Panc1 (cell line): ENCODE measurements at regions not wholly inside any gene's neighbourhood (a gene's known extent, or its start where the extent isn't known, plus 50 kb on each side); places are given as distances from the start of the nearest gene placed in this dataset.

Source experiments
- CTCF ChIP-seq: fragments of 450-650 bp; IDR thresholded peaks from 2 replicates; pipeline ENCODE4 v1.5.1; 2017; ENCODE audit warnings: mild to moderate bottlenecking
- POLR2AphosphoS5 ChIP-seq: IDR thresholded peaks from 2 replicates; pipeline ENCODE4 v1.6.1; 2012; ENCODE audit warnings: mild to moderate bottlenecking, low read depth, low read length, moderate library complexity
- REST ChIP-seq, 2 experiments: IDR thresholded peaks; 2 replicates each; pipeline ENCODE4 v1.6.1; 2011 to 2012; ENCODE audit warnings: low read depth in 2 of 2, control low read depth in 1 of 2, low read length in 1 of 2, mild to moderate bottlenecking in 1 of 2, moderate library complexity in 1 of 2; ENCODE audit not compliant: insufficient read depth in 1 of 2
- SIN3A ChIP-seq: IDR thresholded peaks from 2 replicates; pipeline ENCODE4 v1.6.1; 2012; ENCODE audit warnings: low read depth, mild to moderate bottlenecking, low read length, moderate library complexity, borderline replicate concordance; ENCODE audit not compliant: insufficient read depth
- TCF7L2 ChIP-seq: IDR thresholded peaks from 2 replicates; pipeline ENCODE4 v1.6.1; 2011; ENCODE audit warnings: mild to moderate bottlenecking, low read depth, low read length, inconsistent platforms

GRCh38 chr10:16386855-16387254, 50.0 kb upstream of the PTER start:
- TF ChIP-seq CTCF (no peak), POLR2AphosphoS5 (no peak), REST (IDR thresholded peaks at IDR 0.05; ENCODE audit: insufficient read depth in 1 of 2, low read depth in 2 of 2, low read length in 1 of 2) (no peak), SIN3A (no peak), TCF7L2 (no peak)
